GM21576 (cell line): ENCODE measurements at regions not wholly inside any gene's neighbourhood (a gene's known extent, or its start where the extent isn't known, plus 50 kb on each side); places are given as distances from the start of the nearest gene placed in this dataset.
A peak's percentile ranks its signal among the peaks of the same experiment; 100 is the strongest.

Source experiments
- ATAC-seq: cut with Tn5 transposase; IDR thresholded peaks from one replicate; pipeline ENCODE4 v1.9.1; 2021; ENCODE audit warnings: mild to moderate bottlenecking, moderate library complexity; ENCODE audit not compliant: unreplicated experiment

- ATAC-seq, result no peak
These were observed 95.0 kb downstream of the MACIR start for GRCh38 chr5:103353581-103353980.

- ATAC-seq, result no peak
These were observed 89.3 kb downstream of the MACIR start for GRCh38 chr5:103347716-103348423.

GRCh38 chr5:103346162-103346748 lies 87.7 kb downstream of the MACIR start:
- ATAC-seq, result no peak

GRCh38 chr5:103345461-103345860 lies 86.9 kb downstream of the MACIR start:
- ATAC-seq, result no peak

GRCh38 chr5:103340717-103341388 lies 82.3 kb downstream of the MACIR start:
- ATAC-seq, result peak; percentile 100

- no peak for ATAC-seq
These were observed 81.6 kb downstream of the MACIR start for GRCh38 chr5:103340132-103340531.

GRCh38 chr5:103336941-103337340 lies 78.4 kb downstream of the MACIR start:
- no peak for ATAC-seq

GRCh38 chr5:103333376-103333775 lies 74.8 kb downstream of the MACIR start:
- ATAC-seq, result no peak

- ATAC-seq, result no peak
These were observed 72.3 kb downstream of the MACIR start for GRCh38 chr5:103330875-103331274.
